C4-2B (cell line): ENCODE measurements at regions not wholly inside any gene's neighbourhood (a gene's known extent, or its start where the extent isn't known, plus 50 kb on each side); places are given as distances from the start of the nearest gene placed in this dataset.

Source experiments
- ZFX ChIP-seq: fragments of 450-650 bp; IDR thresholded peaks from 2 replicates; pipeline ENCODE4 v1.6.1; 2017
- TF ChIP-seq, protein P1 (sequence below): fragments of 450-650 bp; conservative IDR thresholded peaks from 2 replicates; pipeline ENCODE4 v1.5.1; 2017; ENCODE audit warnings: mild to moderate bottlenecking

DNA sequence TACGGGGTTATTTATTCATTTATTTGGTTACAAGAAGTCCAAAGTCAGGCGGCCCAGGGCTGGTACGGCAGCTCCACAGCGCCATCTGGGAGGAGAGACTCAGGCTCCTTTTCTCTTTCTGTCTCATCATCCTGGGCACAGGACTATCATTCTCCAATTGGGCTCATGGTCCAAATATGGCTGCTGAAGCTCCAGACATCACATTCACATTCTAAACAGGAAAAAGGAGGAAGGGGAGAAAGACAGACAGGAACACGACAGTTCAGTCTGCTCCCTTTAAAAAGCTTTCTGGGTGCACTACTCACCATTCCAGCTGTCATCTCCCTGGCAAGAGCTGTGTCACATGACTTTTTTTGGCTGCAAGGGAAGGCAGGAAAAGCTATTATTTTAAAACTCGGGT is 74.4 kb upstream of the PDZD8 start:
- TF ChIP-seq, protein P1, sequence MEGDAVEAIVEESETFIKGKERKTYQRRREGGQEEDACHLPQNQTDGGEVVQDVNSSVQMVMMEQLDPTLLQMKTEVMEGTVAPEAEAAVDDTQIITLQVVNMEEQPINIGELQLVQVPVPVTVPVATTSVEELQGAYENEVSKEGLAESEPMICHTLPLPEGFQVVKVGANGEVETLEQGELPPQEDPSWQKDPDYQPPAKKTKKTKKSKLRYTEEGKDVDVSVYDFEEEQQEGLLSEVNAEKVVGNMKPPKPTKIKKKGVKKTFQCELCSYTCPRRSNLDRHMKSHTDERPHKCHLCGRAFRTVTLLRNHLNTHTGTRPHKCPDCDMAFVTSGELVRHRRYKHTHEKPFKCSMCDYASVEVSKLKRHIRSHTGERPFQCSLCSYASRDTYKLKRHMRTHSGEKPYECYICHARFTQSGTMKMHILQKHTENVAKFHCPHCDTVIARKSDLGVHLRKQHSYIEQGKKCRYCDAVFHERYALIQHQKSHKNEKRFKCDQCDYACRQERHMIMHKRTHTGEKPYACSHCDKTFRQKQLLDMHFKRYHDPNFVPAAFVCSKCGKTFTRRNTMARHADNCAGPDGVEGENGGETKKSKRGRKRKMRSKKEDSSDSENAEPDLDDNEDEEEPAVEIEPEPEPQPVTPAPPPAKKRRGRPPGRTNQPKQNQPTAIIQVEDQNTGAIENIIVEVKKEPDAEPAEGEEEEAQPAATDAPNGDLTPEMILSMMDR: peak; percentile 31
- TF ChIP-seq ZFX: no peak
